ENCODE measurements at regions not wholly inside any gene's neighbourhood (a gene's known extent, or its start where the extent isn't known, plus 50 kb on each side); places are given as distances from the start of the nearest gene placed in this dataset.

DNA sequence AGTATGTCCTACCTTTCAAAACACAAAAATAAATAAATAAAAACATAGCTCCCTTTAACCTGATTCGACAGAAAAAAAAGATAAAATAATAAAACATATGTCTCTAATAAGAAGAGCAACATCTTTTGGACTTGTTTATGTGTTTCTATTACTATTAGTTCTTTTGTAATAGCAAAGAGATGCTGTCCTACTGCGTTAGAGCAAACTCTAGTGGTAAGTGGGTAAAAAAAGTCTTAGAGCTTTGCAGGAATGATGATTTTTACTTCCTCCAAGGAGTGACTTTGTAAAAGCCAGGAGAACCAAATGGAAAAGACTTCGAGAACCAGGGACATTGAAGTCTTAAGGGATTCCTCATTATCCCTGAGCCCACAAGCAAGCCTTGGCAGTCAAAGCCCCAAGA, 450.1 kb downstream of the METTL4 start:
- H3K4me2 ChIP-seq (ENCODE audit: low read length): no peak overlapping the region
- no peaks in the 10 kb centered on the region for H3K79me2 ChIP-seq (ENCODE audit: low read length)
- no peaks in the 10 kb centered on the region for H3K36me3 ChIP-seq (replicated peaks; ENCODE audit: low read depth, low read length)
- H3K4me1 ChIP-seq (ENCODE audit: low read length): no peaks in the 10 kb centered on the region
- no peak overlapping the region for H3K4me3 ChIP-seq (ENCODE audit: low read length)
- no peaks in the 10 kb centered on the region for H3K9me3 ChIP-seq (ENCODE audit: insufficient read depth, low read length)
- no peak overlapping the region for H3K27ac ChIP-seq (ENCODE audit: low read length)
- H4K20me1 ChIP-seq (ENCODE audit: insufficient read depth, low read length): no peaks in the 10 kb centered on the region
- TF ChIP-seq, protein P1, sequence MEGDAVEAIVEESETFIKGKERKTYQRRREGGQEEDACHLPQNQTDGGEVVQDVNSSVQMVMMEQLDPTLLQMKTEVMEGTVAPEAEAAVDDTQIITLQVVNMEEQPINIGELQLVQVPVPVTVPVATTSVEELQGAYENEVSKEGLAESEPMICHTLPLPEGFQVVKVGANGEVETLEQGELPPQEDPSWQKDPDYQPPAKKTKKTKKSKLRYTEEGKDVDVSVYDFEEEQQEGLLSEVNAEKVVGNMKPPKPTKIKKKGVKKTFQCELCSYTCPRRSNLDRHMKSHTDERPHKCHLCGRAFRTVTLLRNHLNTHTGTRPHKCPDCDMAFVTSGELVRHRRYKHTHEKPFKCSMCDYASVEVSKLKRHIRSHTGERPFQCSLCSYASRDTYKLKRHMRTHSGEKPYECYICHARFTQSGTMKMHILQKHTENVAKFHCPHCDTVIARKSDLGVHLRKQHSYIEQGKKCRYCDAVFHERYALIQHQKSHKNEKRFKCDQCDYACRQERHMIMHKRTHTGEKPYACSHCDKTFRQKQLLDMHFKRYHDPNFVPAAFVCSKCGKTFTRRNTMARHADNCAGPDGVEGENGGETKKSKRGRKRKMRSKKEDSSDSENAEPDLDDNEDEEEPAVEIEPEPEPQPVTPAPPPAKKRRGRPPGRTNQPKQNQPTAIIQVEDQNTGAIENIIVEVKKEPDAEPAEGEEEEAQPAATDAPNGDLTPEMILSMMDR (IDR thresholded peaks at IDR 0.05; ENCODE audit: low read depth, low read length): no peak
- TF ChIP-seq EZH2phosphoT487 (IDR thresholded peaks at IDR 0.05; ENCODE audit: low read depth): no peak
- no peaks in the 10 kb centered on the region for H3K27me3 ChIP-seq (ENCODE audit: low read depth, low read length)
- no peak overlapping the region for H3K9ac ChIP-seq (ENCODE audit: low read length)
- no peak overlapping the region for H2AFZ ChIP-seq (ENCODE audit: low read depth, low read length)

DNA sequence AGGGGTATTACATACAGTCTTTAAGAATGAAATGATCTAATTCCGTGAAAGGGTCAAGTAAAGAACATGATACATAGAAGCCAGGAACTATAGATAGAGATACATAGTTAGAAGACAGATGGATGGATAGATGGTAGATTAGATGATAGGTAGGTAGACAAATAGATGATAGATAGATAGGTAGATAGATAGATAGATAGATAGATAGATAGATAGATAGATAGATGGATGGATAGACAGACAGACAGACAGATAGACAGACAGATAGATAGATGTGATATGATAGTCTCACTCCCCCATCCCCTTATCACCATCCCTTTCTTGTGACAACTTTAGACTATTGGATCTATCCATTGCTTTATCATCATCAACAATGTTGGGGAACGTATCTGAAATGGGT, 448.2 kb downstream of the METTL4 start:
- no peak overlapping the region for H3K4me2 ChIP-seq (ENCODE audit: low read length)
- no peak overlapping the region for H2AFZ ChIP-seq (ENCODE audit: low read depth, low read length)

DNA sequence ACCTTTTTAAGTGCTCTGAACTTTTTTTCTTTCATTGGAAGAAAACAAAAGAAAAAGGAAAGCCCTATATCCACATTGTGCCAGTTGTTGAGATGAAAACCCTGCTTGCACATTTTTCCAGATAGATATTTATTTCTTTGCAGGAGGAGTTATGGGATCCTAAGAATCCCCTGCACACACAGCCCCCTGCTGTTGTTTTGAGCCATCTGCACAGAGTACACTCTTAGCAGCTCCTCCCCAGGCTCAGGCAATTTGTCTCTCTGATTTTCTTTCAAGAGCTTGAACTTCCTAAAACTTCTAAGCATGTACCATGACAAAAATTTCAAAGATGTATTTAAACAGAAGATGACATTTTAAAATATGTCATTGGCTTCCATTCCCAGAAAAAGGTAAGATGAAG, 436.9 kb downstream of the METTL4 start:
- Histone ChIP-seq H3K79me2 (ENCODE audit: low read length) (no peaks in the 10 kb centered on the region), H3K4me2 (ENCODE audit: low read length) (no peak overlapping the region), H2AFZ (ENCODE audit: low read depth, low read length) (no peak overlapping the region), H3K27ac (ENCODE audit: low read length) (no peak overlapping the region), H3K36me3 (replicated peaks; ENCODE audit: low read depth, low read length) (no peaks in the 10 kb centered on the region), H3K27me3 (ENCODE audit: low read depth, low read length) (no peaks in the 10 kb centered on the region), H4K20me1 (ENCODE audit: insufficient read depth, low read length) (no peaks in the 10 kb centered on the region), H3K9me3 (ENCODE audit: insufficient read depth, low read length) (no peaks in the 10 kb centered on the region), H3K4me3 (ENCODE audit: low read length) (no peak overlapping the region), H3K9ac (ENCODE audit: low read length) (no peak overlapping the region), H3K4me1 (ENCODE audit: low read length) (no peaks in the 10 kb centered on the region)
- TF ChIP-seq, protein P1 (IDR thresholded peaks at IDR 0.05; ENCODE audit: low read depth, low read length): no peak
- no peak for TF ChIP-seq EZH2phosphoT487 (IDR thresholded peaks at IDR 0.05; ENCODE audit: low read depth)

More for the DNA sequence above, 448.2 kb downstream of the METTL4 start:
- Histone ChIP-seq H3K9me3 (ENCODE audit: insufficient read depth, low read length) (no peaks in the 10 kb centered on the region), H3K4me1 (ENCODE audit: low read length) (no peaks in the 10 kb centered on the region), H3K9ac (ENCODE audit: low read length) (no peak overlapping the region), H4K20me1 (ENCODE audit: insufficient read depth, low read length) (no peaks in the 10 kb centered on the region), H3K27me3 (ENCODE audit: low read depth, low read length) (no peaks in the 10 kb centered on the region), H3K36me3 (replicated peaks; ENCODE audit: low read depth, low read length) (no peaks in the 10 kb centered on the region), H3K79me2 (ENCODE audit: low read length) (no peaks in the 10 kb centered on the region), H3K4me3 (ENCODE audit: low read length) (no peak overlapping the region), H3K27ac (ENCODE audit: low read length) (no peak overlapping the region)
- TF ChIP-seq, protein P1 (IDR thresholded peaks at IDR 0.05; ENCODE audit: low read depth, low read length): no peak
- no peak for TF ChIP-seq EZH2phosphoT487 (IDR thresholded peaks at IDR 0.05; ENCODE audit: low read depth)

DNA sequence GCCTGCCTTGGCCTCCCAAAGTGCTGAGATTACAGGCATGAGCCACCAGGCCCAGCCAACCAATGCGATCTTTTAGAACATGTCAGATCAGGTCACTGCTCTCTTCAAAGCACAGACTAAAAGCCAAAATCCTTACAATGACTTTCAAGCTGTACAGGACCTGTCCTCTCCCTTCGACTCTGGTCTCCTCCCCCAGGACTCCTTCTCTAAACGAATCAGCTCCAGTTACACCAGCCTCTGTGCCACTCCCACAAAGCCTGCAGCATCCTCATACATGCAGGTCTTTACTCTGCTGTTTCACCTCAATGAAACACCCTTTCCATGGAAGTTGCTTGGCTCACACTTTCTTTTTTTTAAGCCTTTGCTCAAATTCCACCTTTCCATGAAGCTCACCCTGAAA, 436.0 kb downstream of the METTL4 start:
- H3K36me3 ChIP-seq (replicated peaks; ENCODE audit: low read depth, low read length): no peaks in the 10 kb centered on the region
- H3K79me2 ChIP-seq (ENCODE audit: low read length): no peaks in the 10 kb centered on the region
- no peak overlapping the region for H3K9ac ChIP-seq (ENCODE audit: low read length)
- H3K4me1 ChIP-seq (ENCODE audit: low read length): no peaks in the 10 kb centered on the region
- no peaks in the 10 kb centered on the region for H3K9me3 ChIP-seq (ENCODE audit: insufficient read depth, low read length)
- H3K4me2 ChIP-seq (ENCODE audit: low read length): no peak overlapping the region
- H3K27ac ChIP-seq (ENCODE audit: low read length): no peak overlapping the region
- H2AFZ ChIP-seq (ENCODE audit: low read depth, low read length): no peak overlapping the region
- no peaks in the 10 kb centered on the region for H4K20me1 ChIP-seq (ENCODE audit: insufficient read depth, low read length)
- TF ChIP-seq, protein P1 (IDR thresholded peaks at IDR 0.05; ENCODE audit: low read depth, low read length): no peak
- TF ChIP-seq EZH2phosphoT487 (IDR thresholded peaks at IDR 0.05; ENCODE audit: low read depth): no peak
- H3K4me3 ChIP-seq (ENCODE audit: low read length): no peak overlapping the region
- H3K27me3 ChIP-seq (ENCODE audit: low read depth, low read length): no peaks in the 10 kb centered on the region

Measured in OCI-LY3 (cell line).